HL-60 (cell line): ENCODE measurements at regions not wholly inside any gene's neighbourhood (a gene's known extent, or its start where the extent isn't known, plus 50 kb on each side); places are given as distances from the start of the nearest gene placed in this dataset.

Experiments
- DNase-seq, 2 experiments: peaks; one replicate each; pipeline ENCODE4 v3.0.0-alpha.2; 2010 to 2020; ENCODE audit warnings: low read depth in 1 of 2, low spot score in 1 of 2
- H3K27ac ChIP-seq: fragments of 250-450 bp; sonication (Bioruptor Pico); replicated peaks from 2 replicates; pipeline ENCODE4 v1.5.1; 2020; ENCODE audit warnings: mild to moderate bottlenecking, moderate library complexity
- H3K27me3 ChIP-seq: fragments of 250-450 bp; sonication (Bioruptor Pico); 2 replicates; pipeline ENCODE4 v1.5.1; 2021; ENCODE audit warnings: mild to moderate bottlenecking, moderate library complexity; ENCODE audit not compliant: insufficient read depth, poor library complexity, severe bottlenecking
- H3K4me3 ChIP-seq: replicated peaks from 2 replicates; pipeline ENCODE4 v1.5.1; 2011; ENCODE audit warnings: mild to moderate bottlenecking, control low read depth, low read length; ENCODE audit not compliant: insufficient read depth
- GABPA ChIP-seq: IDR thresholded peaks from 2 replicates; pipeline ENCODE4 v1.6.1; 2012; ENCODE audit warnings: low read depth
- POLR2AphosphoS5 ChIP-seq: IDR thresholded peaks from 2 replicates; pipeline ENCODE4 v1.6.1; 2012; ENCODE audit warnings: low read depth
- SPI1 ChIP-seq: IDR thresholded peaks from 2 replicates; pipeline ENCODE4 v1.6.1; 2012; ENCODE audit warnings: low read depth, mild to moderate bottlenecking, borderline replicate concordance
- TF ChIP-seq, protein P1 (sequence below): IDR thresholded peaks from 2 replicates; pipeline ENCODE4 v1.6.1; 2012; ENCODE audit warnings: low read depth; ENCODE audit not compliant: insufficient replicate concordance
- TF ChIP-seq, protein P2 (sequence below): IDR thresholded peaks from one replicate; pipeline ENCODE4 v1.5.1; 2011; ENCODE audit warnings: low read length, control low read depth, inconsistent platforms; ENCODE audit not compliant: insufficient read depth

DNA sequence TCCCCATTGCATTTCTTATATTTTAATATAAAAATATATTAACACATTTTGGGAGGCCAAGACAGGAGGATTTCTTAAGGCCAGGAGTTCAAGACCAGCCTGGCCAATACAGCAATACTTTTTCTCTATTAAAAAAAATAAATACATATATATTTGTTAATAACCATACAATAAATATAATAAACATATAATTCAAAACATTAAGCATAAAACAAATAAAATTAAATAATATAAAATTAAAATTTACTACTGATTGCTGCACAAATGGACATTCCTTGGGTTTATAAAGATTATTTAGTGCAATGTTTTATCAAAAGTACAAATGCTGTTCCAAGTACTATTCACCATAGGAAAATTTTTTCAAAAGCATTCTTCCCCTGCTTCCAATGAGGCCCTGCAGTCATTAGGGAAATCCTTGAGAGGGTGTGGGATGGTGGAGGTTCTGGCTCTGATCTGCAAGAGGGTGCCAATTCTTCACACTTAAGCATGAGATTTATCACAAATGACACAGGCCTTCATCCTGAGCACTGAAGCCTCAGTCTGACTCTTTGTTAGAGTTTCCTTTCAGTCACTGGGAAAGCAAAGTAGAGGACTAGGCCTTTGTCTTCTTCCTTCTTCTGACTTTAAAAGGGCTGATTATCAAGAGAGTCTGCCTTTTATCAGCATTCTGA lies 596.7 kb downstream of the EPM2A start:
- Histone ChIP-seq H3K4me3 (no peak overlapping the region), H3K27me3 (peaks cover 2% of the 10 kb centered on the region), H3K27ac (no peak overlapping the region)
- no peak for DNase-seq
- TF ChIP-seq GABPA, result no peak
- no peak for TF ChIP-seq SPI1
- no peak for TF ChIP-seq POLR2AphosphoS5
- TF ChIP-seq, protein P1, sequence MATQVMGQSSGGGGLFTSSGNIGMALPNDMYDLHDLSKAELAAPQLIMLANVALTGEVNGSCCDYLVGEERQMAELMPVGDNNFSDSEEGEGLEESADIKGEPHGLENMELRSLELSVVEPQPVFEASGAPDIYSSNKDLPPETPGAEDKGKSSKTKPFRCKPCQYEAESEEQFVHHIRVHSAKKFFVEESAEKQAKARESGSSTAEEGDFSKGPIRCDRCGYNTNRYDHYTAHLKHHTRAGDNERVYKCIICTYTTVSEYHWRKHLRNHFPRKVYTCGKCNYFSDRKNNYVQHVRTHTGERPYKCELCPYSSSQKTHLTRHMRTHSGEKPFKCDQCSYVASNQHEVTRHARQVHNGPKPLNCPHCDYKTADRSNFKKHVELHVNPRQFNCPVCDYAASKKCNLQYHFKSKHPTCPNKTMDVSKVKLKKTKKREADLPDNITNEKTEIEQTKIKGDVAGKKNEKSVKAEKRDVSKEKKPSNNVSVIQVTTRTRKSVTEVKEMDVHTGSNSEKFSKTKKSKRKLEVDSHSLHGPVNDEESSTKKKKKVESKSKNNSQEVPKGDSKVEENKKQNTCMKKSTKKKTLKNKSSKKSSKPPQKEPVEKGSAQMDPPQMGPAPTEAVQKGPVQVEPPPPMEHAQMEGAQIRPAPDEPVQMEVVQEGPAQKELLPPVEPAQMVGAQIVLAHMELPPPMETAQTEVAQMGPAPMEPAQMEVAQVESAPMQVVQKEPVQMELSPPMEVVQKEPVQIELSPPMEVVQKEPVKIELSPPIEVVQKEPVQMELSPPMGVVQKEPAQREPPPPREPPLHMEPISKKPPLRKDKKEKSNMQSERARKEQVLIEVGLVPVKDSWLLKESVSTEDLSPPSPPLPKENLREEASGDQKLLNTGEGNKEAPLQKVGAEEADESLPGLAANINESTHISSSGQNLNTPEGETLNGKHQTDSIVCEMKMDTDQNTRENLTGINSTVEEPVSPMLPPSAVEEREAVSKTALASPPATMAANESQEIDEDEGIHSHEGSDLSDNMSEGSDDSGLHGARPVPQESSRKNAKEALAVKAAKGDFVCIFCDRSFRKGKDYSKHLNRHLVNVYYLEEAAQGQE, result no peak
- TF ChIP-seq, protein P2, sequence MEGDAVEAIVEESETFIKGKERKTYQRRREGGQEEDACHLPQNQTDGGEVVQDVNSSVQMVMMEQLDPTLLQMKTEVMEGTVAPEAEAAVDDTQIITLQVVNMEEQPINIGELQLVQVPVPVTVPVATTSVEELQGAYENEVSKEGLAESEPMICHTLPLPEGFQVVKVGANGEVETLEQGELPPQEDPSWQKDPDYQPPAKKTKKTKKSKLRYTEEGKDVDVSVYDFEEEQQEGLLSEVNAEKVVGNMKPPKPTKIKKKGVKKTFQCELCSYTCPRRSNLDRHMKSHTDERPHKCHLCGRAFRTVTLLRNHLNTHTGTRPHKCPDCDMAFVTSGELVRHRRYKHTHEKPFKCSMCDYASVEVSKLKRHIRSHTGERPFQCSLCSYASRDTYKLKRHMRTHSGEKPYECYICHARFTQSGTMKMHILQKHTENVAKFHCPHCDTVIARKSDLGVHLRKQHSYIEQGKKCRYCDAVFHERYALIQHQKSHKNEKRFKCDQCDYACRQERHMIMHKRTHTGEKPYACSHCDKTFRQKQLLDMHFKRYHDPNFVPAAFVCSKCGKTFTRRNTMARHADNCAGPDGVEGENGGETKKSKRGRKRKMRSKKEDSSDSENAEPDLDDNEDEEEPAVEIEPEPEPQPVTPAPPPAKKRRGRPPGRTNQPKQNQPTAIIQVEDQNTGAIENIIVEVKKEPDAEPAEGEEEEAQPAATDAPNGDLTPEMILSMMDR, result no peak

DNA sequence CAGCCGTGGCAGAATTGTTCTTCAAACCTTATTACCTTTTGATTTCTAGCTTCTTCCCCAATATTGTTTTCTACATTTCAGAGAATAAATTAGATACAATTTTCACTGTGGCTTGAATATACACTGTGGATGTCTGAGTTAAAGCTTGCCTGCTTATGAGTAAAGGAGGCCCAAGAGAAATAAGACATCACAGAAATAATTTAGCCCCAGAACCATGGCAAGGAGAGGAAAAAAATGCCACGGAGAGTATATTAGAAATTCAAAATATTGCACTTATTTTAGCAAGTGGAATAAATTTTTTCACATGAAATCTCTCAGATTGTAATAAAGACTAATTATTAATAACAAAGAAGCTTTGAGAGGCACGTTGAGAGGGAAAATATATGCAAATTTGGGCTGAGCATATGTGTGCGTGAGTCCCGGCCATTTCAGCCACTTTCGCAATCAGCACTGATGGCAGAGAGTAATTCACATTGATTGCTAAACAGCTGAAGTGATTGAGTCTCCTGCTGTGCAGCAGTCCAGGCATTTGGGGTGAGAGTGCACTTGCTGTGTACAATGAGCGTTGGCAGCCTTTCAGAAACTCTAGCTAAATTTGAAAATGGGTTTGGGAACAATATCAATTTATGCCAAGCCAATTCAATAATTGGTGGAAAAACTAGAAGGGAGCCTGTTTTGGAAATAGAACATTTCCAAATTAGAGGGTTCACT lies 596.0 kb downstream of the EPM2A start:
- Histone ChIP-seq H3K4me3 (no peak overlapping the region), H3K27ac (no peak overlapping the region), H3K27me3 (peaks cover under 1% of the 10 kb centered on the region)
- DNase-seq, result no peak
- TF ChIP-seq, protein P2, result no peak
- TF ChIP-seq GABPA (no peak), SPI1 (no peak), POLR2AphosphoS5 (no peak)
- TF ChIP-seq, protein P1, result no peak

DNA sequence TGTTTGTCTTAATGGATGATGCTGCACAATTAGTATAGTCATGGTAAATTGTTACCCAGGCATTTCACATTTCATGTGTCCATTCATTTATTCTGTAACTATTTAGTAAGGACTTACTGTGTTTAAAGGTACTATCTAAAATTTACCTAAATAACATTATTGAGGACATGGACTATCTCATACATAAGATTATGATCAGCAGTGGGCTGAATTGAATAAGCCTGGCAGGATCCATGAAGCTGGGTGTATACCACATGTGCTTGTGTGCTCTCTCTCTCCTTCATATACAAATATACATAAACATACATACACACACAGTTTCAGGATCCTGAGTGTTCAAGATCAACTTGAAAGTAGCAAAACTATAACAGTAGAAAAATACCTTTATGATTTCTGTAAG lies 595.4 kb downstream of the EPM2A start:
- no peak for DNase-seq
- no peak overlapping the region for H3K27ac ChIP-seq
- H3K27me3 ChIP-seq, result no peaks in the 10 kb centered on the region
- no peak overlapping the region for H3K4me3 ChIP-seq
- TF ChIP-seq POLR2AphosphoS5, result no peak
- TF ChIP-seq GABPA, result no peak
- TF ChIP-seq, protein P1, result no peak
- no peak for TF ChIP-seq SPI1
- TF ChIP-seq, protein P2, result no peak
